HG03520 (cell line): ENCODE measurements at regions not wholly inside any gene's neighbourhood (a gene's known extent, or its start where the extent isn't known, plus 50 kb on each side); places are given as distances from the start of the nearest gene placed in this dataset.

Source experiments
- ATAC-seq: cut with Tn5 transposase; IDR thresholded peaks from one replicate; pipeline ENCODE4 v1.9.1; 2021; ENCODE audit warnings: mild to moderate bottlenecking, moderate library complexity; ENCODE audit not compliant: unreplicated experiment

GRCh38 chr18:59848002-59848401 is 51.8 kb upstream of the PMAIP1 start:
- ATAC-seq, result no peak

- ATAC-seq, result peak; percentile 3
Measured at GRCh38 chr18:59847491-59847846, 52.3 kb upstream of the PMAIP1 start.

GRCh38 chr18:59846814-59847490 is 52.8 kb upstream of the PMAIP1 start:
- ATAC-seq, result peak; percentile 93

GRCh38 chr18:59842947-59843346 is 56.8 kb upstream of the PMAIP1 start:
- no peak for ATAC-seq

- no peak for ATAC-seq
Measured at GRCh38 chr18:59839931-59840685, 59.7 kb upstream of the PMAIP1 start.

- no peak for ATAC-seq
Measured at GRCh38 chr18:59839246-59839645, 60.5 kb upstream of the PMAIP1 start.

GRCh38 chr18:59837586-59837985 is 62.2 kb upstream of the PMAIP1 start:
- no peak for ATAC-seq

GRCh38 chr18:59835605-59836379 is 64.0 kb upstream of the PMAIP1 start:
- ATAC-seq, result peak; percentile 42

GRCh38 chr18:59834267-59834666 is 65.5 kb upstream of the PMAIP1 start:
- ATAC-seq, result peak; percentile 42

GRCh38 chr18:59833785-59834184 is 66.0 kb upstream of the PMAIP1 start:
- peak; percentile 69 for ATAC-seq

GRCh38 chr18:59823596-59824195 is 76.1 kb upstream of the PMAIP1 start:
- peak; percentile 73 for ATAC-seq

- no peak for ATAC-seq
Measured at GRCh38 chr18:59822612-59823550, 76.9 kb upstream of the PMAIP1 start.

- no peak for ATAC-seq
Measured at GRCh38 chr18:59821983-59822382, 77.8 kb upstream of the PMAIP1 start.

GRCh38 chr18:59820663-59821062 is 79.1 kb upstream of the PMAIP1 start:
- ATAC-seq, result no peak

- no peak for ATAC-seq
Measured at GRCh38 chr18:59818769-59819168, 81.0 kb upstream of the PMAIP1 start.

GRCh38 chr18:59814891-59815290 is 84.9 kb upstream of the PMAIP1 start:
- ATAC-seq, result no peak

- ATAC-seq, result no peak
Measured at GRCh38 chr18:59813942-59814341, 85.9 kb upstream of the PMAIP1 start.

GRCh38 chr18:59810735-59811520 is 88.9 kb upstream of the PMAIP1 start:
- ATAC-seq, result no peak

GRCh38 chr18:59810183-59810582 is 89.6 kb upstream of the PMAIP1 start:
- no peak for ATAC-seq
